ENCODE measurements at regions not wholly inside any gene's neighbourhood (a gene's known extent, or its start where the extent isn't known, plus 50 kb on each side); places are given as distances from the start of the nearest gene placed in this dataset.

DNA sequence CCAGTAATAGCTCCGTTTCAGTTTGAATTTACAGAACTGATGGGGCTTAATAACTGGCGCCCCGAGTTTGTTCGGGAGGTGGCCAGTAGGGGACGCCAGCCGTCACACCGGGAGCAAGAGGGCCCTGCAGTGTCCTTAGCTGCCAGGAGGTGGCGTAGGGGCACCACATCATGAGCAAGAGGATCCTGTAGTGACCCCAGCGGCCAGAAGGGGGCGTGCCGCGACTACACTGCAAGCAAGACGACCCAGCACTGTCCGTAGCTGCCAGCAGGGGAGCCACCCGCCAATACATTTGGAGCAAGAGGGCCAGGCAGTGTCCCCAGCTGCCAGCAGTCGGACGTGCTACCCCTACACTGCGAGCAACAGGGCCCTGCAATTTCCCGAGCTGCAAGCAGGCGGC is 663.7 kb upstream of the B3GAT1 start:
- Mint-ChIP-seq H3K4me1 (ENCODE audit: low read depth) (no peaks in the 10 kb centered on the region), H3K36me3 (ENCODE audit: low read depth) (no peaks in the 10 kb centered on the region), H3K27me3 (ENCODE audit: low read depth) (no peaks in the 10 kb centered on the region), H3K27ac (no peak overlapping the region), H3K4me3 (ENCODE audit: low read depth) (no peak overlapping the region), H3K9me3 (no peaks in the 10 kb centered on the region)
- peak; percentile 42 for DNase-seq (ENCODE audit: low spot score)
- intact Hi-C loops (cut with micrococcal nuclease) = no loop called here

DNA sequence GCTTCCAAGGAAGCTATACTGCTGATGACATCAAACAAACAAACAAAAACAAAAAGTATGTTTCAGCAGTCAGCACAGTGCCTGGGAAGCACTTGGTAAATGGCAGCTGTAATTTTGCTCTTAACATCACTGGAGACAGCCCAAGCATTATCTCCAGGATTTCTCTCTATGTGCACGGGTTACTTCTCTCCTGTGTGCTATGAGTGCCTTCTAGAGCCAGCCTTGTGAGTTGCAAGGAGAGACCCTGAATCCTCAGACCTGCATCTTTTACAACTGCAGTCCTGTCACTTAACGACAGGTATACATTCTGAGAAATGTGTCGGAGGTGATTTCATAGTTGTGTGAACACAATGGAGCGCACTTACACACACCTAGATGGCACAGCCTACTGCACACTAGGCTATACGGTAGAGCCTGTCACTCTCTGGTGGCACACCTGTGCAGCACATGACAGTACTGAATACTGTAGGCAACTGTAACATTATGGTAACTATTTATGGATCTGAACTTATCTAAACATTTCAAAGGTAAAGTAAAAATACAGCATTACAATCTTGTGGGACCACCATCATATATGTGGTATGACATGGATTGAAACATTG is 662.5 kb upstream of the B3GAT1 start:
- Mint-ChIP-seq H3K27me3 (ENCODE audit: low read depth) (no peaks in the 10 kb centered on the region), H3K36me3 (ENCODE audit: low read depth) (no peaks in the 10 kb centered on the region), H3K4me3 (ENCODE audit: low read depth) (no peak overlapping the region), H3K4me1 (ENCODE audit: low read depth) (no peaks in the 10 kb centered on the region), H3K9me3 (no peaks in the 10 kb centered on the region), H3K27ac (no peak overlapping the region)
- intact Hi-C loops (cut with micrococcal nuclease) = no loop called here
- no peak for DNase-seq (ENCODE audit: low spot score)

DNA sequence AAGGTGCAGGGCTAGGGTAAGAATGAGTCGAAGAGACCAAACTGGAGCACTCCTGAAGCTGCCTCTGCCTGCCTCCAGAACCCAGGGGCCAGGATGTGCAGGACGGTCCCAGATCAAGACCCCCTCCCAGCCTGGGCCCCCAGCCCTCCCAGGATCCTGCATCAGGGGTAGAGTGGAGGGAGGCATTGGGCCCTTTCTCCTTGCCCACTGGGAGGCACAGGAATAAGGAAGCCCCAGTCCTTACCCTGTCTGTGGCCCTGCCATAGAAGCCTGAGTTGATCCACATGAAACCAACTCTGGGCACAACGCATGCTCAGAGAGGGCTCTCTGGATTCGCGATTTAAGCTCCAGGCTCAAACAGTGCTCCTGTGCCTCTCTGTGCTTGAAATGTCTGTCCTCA is 661.8 kb upstream of the B3GAT1 start:
- H3K4me3 Mint-ChIP-seq (ENCODE audit: low read depth) = no peak overlapping the region
- no peak overlapping the region for H3K27ac Mint-ChIP-seq
- no peaks in the 10 kb centered on the region for H3K36me3 Mint-ChIP-seq (ENCODE audit: low read depth)
- no peak for DNase-seq (ENCODE audit: low spot score)
- no peaks in the 10 kb centered on the region for H3K4me1 Mint-ChIP-seq (ENCODE audit: low read depth)
- H3K27me3 Mint-ChIP-seq (ENCODE audit: low read depth) = no peaks in the 10 kb centered on the region
- no peaks in the 10 kb centered on the region for H3K9me3 Mint-ChIP-seq
- intact Hi-C loops (cut with micrococcal nuclease) = no loop called here

DNA sequence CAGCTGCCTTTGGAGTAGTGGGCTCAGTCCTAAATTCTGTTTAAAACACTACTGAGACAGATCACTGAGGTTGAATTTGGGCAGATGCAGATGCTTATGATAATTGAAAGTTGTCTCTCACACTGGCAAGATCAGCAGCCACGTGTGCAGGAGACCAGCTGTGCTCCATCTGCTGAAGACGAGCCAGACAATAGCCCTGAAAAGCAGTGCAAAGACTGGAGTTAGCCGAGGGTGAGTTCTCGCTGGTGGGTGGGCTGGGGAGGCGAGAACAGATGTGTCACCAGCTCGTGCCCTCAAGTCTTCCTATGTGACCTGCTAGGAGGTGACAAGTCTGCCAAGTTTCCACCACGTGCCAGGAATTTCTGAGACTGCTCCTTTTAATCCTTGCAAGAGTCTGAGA is 661.3 kb upstream of the B3GAT1 start:
- H3K27me3 Mint-ChIP-seq (ENCODE audit: low read depth) = no peaks in the 10 kb centered on the region

DNA sequence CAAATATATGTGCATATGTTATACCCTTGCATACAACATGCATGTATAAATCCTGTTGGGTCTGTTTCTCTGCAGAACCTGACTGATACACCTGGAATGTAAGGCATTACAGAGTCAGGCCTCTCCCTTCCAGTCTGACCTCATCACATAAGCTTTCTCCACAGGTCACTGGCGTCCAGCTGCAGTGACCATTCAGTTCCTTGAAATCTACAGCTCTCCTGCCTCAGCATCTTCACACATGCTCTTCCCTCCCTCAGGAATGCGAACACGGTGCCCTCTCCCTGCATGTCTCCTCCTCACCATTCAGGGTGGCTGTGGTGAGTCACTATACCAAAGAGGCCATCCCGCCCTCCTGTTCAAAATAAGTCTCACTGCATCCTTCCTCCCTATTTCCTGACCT is 657.8 kb upstream of the B3GAT1 start:
- DNase-seq (ENCODE audit: low spot score) = no peak
- Mint-ChIP-seq H3K27ac (no peak overlapping the region), H3K36me3 (ENCODE audit: low read depth) (no peaks in the 10 kb centered on the region), H3K4me1 (ENCODE audit: low read depth) (no peaks in the 10 kb centered on the region), H3K27me3 (ENCODE audit: low read depth) (no peaks in the 10 kb centered on the region), H3K9me3 (no peaks in the 10 kb centered on the region), H3K4me3 (ENCODE audit: low read depth) (no peak overlapping the region)
- intact Hi-C loops (cut with micrococcal nuclease) = no loop called here

More for the DNA sequence above, 661.3 kb upstream of the B3GAT1 start:
- H3K36me3 Mint-ChIP-seq (ENCODE audit: low read depth) = no peaks in the 10 kb centered on the region
- no peaks in the 10 kb centered on the region for H3K9me3 Mint-ChIP-seq
- H3K4me3 Mint-ChIP-seq (ENCODE audit: low read depth) = no peak overlapping the region
- H3K27ac Mint-ChIP-seq = no peak overlapping the region
- DNase-seq (ENCODE audit: low spot score) = no peak
- no peaks in the 10 kb centered on the region for H3K4me1 Mint-ChIP-seq (ENCODE audit: low read depth)
- intact Hi-C loops (cut with micrococcal nuclease) = no loop called here

DNA sequence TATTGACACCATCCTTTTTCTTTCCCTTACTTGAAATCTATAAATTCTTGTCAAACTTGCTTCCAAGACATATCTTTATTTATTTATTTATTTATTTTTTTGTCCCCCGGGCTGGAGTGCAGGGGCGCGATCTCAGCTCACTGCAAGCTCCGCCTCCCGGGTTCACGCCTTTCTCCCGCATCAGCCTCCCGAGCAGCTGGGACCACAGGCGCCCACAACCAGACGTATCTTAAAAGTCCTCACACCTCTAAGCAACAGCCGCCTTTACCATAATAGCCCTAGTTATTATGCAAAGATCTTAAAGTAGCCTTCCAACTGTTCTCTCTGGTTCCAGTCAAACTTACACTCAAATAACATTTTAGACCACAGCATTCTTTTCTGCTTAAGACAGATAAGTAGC is 657.0 kb upstream of the B3GAT1 start:
- H3K36me3 Mint-ChIP-seq (ENCODE audit: low read depth) = no peaks in the 10 kb centered on the region

DNA sequence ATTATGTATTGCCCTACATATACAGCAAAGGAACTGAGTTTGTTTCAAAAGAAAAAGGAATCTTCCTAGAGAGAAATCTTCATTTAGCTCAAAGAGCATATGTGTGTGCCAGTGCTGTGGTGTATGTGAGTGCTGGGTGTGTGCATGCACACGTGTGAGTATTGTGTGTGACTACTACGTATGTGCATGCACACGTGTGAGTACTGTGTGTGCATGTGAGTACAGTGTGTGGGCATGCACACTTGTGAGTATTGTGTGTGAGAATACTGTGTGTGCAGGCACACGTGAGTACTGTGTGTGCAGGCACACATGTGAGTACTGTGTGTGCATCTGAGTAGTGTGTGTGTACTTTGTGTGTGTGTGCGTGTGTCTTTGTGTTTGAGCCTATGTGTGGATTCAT is 651.0 kb upstream of the B3GAT1 start:
- Mint-ChIP-seq H3K36me3 (ENCODE audit: low read depth) (no peaks in the 10 kb centered on the region), H3K27ac (no peak overlapping the region), H3K4me1 (ENCODE audit: low read depth) (no peaks in the 10 kb centered on the region), H3K9me3 (no peaks in the 10 kb centered on the region), H3K27me3 (ENCODE audit: low read depth) (no peaks in the 10 kb centered on the region), H3K4me3 (ENCODE audit: low read depth) (no peak overlapping the region)
- intact Hi-C loops (cut with micrococcal nuclease) = no loop called here
- no peak for DNase-seq (ENCODE audit: low spot score)

More for the DNA sequence above, 657.0 kb upstream of the B3GAT1 start:
- no peak overlapping the region for H3K27ac Mint-ChIP-seq
- intact Hi-C loops (cut with micrococcal nuclease) = no loop called here
- H3K4me3 Mint-ChIP-seq (ENCODE audit: low read depth) = no peak overlapping the region
- no peaks in the 10 kb centered on the region for H3K4me1 Mint-ChIP-seq (ENCODE audit: low read depth)
- H3K27me3 Mint-ChIP-seq (ENCODE audit: low read depth) = no peaks in the 10 kb centered on the region
- H3K9me3 Mint-ChIP-seq = no peaks in the 10 kb centered on the region
- DNase-seq (ENCODE audit: low spot score) = no peak

DNA sequence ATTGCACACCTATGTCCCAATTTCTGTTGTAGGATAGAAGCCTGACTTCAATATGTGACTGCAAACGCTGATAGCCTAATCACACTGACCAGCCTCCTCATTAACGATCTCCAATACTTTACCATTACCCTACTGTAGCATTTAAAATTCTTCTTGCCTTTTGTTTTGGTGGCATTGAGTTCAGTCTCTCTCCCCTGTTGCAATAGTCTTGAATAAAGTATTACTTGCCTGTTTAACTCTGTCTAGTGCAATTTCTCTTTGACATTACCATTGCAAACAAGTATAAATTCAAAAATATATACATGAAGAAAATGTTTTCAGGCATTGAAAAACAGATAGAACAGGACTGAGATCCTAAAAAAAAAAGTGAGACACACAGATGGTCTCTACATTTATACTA is 649.1 kb upstream of the B3GAT1 start:
- Mint-ChIP-seq H3K27me3 (ENCODE audit: low read depth) (no peaks in the 10 kb centered on the region), H3K36me3 (ENCODE audit: low read depth) (no peaks in the 10 kb centered on the region), H3K4me3 (ENCODE audit: low read depth) (no peak overlapping the region), H3K9me3 (no peaks in the 10 kb centered on the region), H3K27ac (no peak overlapping the region), H3K4me1 (ENCODE audit: low read depth) (no peaks in the 10 kb centered on the region)
- intact Hi-C loops (cut with micrococcal nuclease) = no loop called here
- DNase-seq (ENCODE audit: low spot score) = no peak

DNA sequence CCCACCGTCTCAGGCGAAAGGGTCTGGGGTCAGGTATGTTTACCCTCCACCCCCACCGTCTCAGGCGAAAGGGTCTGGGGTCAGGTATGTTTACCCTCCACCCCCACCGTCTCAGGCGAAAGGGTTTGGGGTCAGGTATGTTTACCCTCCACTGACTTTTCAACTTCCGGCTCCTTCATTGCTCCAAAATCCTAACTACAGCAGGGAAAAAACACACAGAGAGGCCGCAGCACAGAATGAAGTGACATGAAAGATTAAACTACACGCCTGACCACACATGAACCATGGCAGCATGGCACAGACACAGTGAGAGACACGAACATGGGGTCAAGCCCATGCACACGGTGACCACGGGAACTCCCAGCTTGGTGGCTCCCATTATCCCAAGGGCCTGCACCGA is 634.9 kb upstream of the B3GAT1 start:
- no peak for DNase-seq (ENCODE audit: low spot score)
- H3K27ac Mint-ChIP-seq = no peak overlapping the region
- no peaks in the 10 kb centered on the region for H3K36me3 Mint-ChIP-seq (ENCODE audit: low read depth)
- H3K27me3 Mint-ChIP-seq (ENCODE audit: low read depth) = no peaks in the 10 kb centered on the region
- H3K9me3 Mint-ChIP-seq = no peaks in the 10 kb centered on the region
- H3K4me1 Mint-ChIP-seq (ENCODE audit: low read depth) = no peaks in the 10 kb centered on the region
- H3K4me3 Mint-ChIP-seq (ENCODE audit: low read depth) = no peak overlapping the region
- intact Hi-C loops (cut with micrococcal nuclease) = no loop called here

DNA sequence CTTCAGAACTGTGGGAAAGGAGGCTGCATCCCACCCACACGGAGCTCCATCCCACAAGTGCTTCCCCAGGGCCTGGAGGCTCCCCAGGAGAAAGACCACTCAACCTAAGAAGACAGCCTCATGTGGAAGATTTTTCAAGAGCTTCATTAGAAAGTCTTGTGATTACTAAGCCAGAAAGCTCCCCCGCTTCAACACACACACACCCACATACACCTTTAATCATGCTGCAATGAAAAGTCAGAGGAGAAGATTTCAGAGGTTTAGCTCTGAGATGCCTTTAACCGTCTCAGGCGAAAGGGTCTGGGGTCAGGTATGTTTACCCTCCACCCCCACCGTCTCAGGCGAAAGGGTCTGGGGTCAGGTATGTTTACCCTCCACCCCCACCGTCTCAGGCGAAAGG is 634.5 kb upstream of the B3GAT1 start:
- Mint-ChIP-seq H3K36me3 (ENCODE audit: low read depth) (no peaks in the 10 kb centered on the region), H3K27ac (no peak overlapping the region), H3K4me1 (ENCODE audit: low read depth) (no peaks in the 10 kb centered on the region), H3K4me3 (ENCODE audit: low read depth) (no peak overlapping the region), H3K27me3 (ENCODE audit: low read depth) (no peaks in the 10 kb centered on the region), H3K9me3 (no peaks in the 10 kb centered on the region)
- intact Hi-C loops (cut with micrococcal nuclease) = no loop called here
- DNase-seq (ENCODE audit: low spot score) = no peak

DNA sequence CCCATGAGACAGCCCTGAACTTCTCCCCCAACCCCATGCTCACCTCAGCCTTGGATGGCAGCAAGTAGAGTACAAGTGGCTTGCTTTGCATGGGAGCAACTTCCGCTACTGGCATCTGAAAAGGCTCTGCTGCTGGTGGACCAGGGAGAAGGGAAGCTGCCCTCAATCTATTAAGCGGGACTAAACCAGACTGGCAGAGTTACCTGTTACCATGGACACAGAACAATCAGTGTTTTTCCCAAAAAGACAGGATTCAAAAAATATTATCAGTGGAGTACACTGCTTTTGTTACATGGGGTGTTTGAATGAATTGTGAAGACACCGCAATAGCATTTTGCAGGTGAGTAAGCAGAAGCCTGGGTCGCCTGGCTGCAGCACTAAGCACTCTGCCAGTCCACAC is 631.4 kb upstream of the B3GAT1 start:
- intact Hi-C loops (cut with micrococcal nuclease) = no loop called here
- Mint-ChIP-seq H3K4me1 (ENCODE audit: low read depth) (no peaks in the 10 kb centered on the region), H3K27me3 (ENCODE audit: low read depth) (no peaks in the 10 kb centered on the region), H3K4me3 (ENCODE audit: low read depth) (no peak overlapping the region), H3K27ac (no peak overlapping the region), H3K36me3 (ENCODE audit: low read depth) (no peaks in the 10 kb centered on the region), H3K9me3 (no peaks in the 10 kb centered on the region)
- no peak for DNase-seq (ENCODE audit: low spot score)

DNA sequence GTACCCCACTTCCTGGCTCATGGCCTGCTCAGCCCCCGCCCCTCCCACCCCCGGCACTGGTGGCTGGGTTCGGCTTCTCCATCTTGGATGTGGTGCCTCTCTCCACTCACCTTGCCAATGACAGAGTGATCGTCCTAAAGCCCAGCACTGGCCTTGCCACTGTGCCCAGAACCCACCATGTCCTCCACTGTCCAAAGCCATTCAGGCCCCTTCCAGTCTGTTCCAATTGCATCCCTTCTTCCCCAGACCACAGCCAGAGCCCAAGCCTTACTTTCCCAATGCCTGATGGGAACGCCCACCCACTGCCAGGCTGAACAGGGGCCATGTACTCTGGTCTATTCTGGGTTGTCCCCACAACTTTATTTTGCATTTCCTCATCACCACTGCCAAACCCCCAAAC is 625.8 kb upstream of the B3GAT1 start:
- no peaks in the 10 kb centered on the region for H3K4me1 Mint-ChIP-seq (ENCODE audit: low read depth)
- no peaks in the 10 kb centered on the region for H3K27me3 Mint-ChIP-seq (ENCODE audit: low read depth)
- intact Hi-C loops (cut with micrococcal nuclease) = no loop called here
- H3K36me3 Mint-ChIP-seq (ENCODE audit: low read depth) = no peaks in the 10 kb centered on the region
- H3K4me3 Mint-ChIP-seq (ENCODE audit: low read depth) = no peak overlapping the region
- no peak for DNase-seq (ENCODE audit: low spot score)
- no peaks in the 10 kb centered on the region for H3K9me3 Mint-ChIP-seq
- no peak overlapping the region for H3K27ac Mint-ChIP-seq

DNA sequence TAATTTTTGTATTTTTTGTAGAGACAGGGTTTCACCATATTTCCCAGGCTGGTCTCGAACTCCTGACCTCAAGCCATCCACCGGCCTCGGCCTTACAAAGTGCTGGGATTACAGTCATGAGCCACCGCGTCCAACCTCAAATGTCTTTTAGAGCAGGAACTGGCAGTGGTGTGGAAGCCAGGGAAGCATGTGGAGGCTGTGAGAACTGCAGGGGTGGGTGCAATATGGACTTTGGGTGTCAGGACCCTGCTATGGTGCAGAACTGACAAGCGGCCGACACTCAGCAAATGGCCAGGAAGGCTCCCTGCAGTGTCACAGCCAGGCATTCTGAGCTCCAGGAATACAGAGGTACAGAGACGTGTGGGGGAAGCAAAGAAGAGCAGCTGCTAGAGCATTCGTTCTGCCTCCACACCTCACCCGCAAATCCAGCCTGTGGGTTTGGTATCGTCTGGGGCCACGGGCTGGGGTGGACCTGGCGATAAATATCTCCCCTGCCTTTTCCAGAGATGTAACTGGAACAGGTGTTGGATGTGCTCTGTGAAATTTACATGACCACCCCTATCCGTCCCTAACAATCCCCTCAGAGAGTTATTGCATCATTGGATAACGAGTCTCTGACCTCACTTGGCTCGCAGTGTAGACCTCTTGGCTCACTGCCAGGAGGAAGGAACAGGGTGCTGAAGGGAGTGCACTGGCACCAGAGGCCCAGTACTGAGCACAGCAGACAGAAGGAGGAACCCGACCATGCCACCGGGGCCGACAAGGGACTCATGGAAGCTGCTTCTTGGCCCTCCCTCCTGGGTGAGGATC is 624.7 kb upstream of the B3GAT1 start:
- Mint-ChIP-seq H3K4me1 (ENCODE audit: low read depth) (no peaks in the 10 kb centered on the region), H3K27ac (no peak overlapping the region), H3K27me3 (ENCODE audit: low read depth) (no peaks in the 10 kb centered on the region), H3K9me3 (no peaks in the 10 kb centered on the region), H3K4me3 (ENCODE audit: low read depth) (no peak overlapping the region), H3K36me3 (ENCODE audit: low read depth) (no peaks in the 10 kb centered on the region)
- intact Hi-C loops (cut with micrococcal nuclease) = no loop called here
- no peak for DNase-seq (ENCODE audit: low spot score)

Measured in activated T-helper 2 cell treated with anti-CD3 and anti-CD28 coated beads, Interferon-gamma antibody, Interleukin-2, Interleukin-4, amounts not matched to agents 10 μg/mL and 5 μg/mL and 100 μg/mL, durations not matched to agents 14 hours and 24 hours and 36 hours (primary cell).